Inflammatory macrophage treated with lipopolysaccharide for 1 hour (primary cell): ENCODE measurements at regions not wholly inside any gene's neighbourhood (a gene's known extent, or its start where the extent isn't known, plus 50 kb on each side); places are given as distances from the start of the nearest gene placed in this dataset.

Experiments used
- DNase-seq, 2 donors: peaks; one replicate each; pipeline ENCODE4 v3.0.0-alpha.2; 2020 to 2022

DNA sequence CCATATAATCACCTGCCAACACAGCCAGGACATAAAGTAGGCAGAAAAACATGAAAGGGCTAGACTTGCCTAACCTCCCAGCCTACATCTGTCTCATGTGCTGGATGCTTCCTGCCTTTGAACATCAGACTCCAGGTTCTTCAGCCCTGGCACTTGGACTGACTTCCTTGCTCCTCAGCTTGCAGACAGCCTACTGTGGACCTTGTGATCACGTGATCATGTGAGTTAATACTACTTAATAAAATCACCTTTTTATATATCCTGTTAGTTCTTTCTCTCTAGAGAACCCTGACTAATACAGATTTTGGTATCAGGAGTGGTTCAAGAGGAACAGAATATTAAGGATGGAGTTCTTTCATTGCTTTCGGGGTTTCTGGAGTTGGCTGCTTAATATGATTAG, 2867.6 kb downstream of the PCDH9 start:
- DNase-seq, result no peak

DNA sequence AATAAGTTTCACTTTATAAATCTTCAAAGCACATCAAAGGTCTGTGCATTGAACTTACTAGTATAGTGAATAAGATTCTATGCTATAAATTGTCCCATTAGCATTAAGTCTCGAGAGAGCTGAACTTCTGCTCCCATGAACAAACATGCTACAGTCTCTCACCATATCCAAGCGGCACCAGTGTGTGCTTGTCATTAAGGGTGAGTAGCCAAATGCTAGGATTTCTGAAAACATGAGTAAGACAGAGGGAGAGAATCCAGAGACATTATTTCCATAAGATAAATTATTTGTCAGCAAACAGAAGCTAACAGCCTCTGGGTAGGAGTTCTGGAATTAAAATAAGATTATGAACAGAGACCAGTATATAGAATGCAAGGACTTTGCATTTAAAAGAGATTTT, 2882.5 kb downstream of the PCDH9 start:
- DNase-seq, result no peak

DNA sequence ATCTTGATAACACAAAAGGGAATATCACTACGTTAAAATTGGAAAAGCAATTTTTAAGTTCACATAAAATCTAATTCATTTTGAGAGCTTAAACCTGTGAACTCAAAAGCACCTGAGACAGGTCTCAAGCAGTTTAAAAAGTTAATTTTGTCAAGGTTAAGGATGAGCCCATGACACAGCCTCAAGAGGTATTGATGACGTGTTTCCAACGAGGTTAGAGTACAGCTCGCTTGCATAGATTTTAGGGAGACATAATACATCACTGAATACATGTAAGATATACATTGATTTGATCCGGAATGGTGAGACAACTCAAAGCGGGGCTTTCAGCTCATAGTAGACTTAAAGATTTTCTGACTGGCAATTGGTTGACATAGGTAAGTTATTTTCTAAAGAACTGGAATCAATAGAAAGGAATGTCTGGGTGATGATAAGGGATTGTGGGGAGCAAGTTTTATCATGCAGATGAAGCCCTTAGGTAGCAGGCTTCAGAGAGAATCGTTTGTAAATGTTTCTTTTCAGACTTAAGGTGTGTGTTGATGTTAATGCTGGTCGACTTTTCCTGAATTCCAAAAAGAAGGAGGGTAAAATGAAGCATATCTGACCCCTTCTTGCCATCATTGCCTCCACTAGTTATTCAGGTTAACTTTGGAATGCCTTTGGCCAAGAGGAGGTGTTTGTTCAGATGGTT, 2890.6 kb downstream of the PCDH9 start:
- DNase-seq, result no peak

DNA sequence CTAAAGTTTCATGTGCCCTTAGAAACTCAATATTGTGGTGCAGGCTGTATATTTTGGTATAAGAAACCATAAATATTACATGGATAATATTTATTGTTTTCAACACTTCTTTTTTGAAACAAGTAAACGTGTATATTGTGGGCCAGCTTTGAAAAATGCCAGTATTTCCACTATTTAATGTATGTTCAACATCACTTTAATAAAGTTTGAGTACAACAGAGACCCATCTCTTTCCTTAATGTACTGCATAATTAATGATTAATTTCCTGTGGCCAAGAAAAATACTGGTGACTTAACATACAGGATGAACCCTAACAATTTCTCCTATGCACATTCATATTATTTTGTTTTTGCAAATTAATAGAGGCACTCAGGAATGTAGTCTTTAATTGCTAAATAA, 2891.5 kb downstream of the PCDH9 start:
- no peak for DNase-seq

DNA sequence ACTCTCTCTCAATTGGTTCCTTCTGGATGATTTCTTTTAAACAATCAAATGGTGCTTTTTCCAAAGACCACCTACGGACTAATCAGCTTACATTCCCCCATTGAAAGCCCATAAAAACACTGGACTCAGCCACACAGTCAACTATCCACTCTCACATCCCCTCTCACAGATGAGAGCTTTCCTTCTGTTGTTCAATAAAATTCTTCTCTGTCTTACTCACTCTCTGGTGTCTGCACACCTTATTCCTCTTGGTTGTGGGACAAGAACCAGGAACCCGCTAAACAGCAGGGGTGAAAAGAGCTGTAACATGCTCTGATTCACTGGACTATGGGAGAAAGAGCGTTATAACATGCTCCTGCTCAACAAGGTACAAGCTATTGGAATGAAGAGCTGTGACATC, 2896.2 kb downstream of the PCDH9 start:
- no peak for DNase-seq

DNA sequence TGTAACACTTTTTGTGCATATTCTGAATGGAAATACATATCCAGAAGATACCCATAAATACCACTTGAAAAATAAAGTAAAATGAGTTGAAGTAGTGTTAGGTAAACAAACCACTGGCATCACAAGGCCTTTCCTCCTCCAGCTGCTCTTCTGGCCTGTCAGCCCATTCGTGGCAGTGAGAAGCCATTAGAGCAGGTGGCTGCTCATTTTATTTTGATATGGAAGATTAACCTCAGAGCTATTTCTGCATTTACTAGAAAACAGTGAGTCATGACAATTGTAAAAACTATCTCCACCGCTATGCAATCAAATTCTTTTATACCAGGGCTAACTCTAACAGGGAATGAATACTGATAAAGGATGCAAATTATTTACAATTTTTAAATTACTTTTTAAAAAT, 2898.1 kb downstream of the PCDH9 start:
- no peak for DNase-seq

DNA sequence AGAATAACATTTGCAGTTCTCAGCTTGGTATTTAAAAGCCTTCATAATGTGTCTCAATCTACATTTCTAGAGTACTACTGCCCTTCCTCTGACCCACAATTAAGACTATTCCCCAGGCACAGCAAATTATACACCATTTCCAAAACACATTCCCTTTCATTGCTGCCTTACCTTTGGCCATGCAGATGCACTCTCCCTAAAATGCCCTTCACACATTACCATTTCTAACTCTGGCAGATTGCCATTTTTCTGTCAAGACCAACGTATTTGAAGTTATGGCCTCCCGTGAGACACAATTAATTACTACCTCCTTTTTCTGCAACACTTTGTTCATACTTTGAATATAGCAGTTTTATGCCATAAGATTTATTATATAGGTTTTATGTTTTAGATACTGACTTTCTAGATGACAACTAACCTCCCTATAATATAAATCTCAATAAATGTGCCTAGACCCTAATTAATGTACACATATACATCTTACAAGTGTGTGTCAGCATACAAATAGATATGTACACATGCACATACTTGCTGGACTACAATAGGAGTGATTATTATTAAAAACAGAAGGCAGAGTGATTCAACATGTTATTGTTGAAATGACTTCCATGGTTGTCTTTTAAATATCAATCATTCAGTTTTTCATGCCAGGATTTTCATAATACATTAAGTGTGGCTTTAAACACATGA, 2902.5 kb downstream of the PCDH9 start:
- DNase-seq, result no peak

DNA sequence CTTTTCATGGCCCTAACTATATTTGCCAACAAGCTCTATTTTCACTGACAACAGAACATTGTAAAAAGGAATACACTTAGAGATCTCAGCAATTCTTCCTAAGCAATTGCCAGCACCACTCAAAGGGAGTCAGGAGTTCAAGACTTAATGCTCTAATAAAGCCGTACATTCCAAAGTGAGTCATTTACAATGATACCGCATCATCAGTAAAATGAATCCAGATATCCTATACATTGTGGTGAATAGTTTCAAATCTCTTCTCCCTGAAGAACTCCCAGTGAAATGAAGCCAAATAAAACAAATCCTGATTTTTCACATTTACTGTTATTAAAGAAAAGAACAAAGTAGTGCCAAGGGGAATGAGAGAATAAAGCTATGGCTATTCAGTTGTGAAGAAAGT, 2898.7 kb upstream of the PCDH20 start:
- no peak for DNase-seq

DNA sequence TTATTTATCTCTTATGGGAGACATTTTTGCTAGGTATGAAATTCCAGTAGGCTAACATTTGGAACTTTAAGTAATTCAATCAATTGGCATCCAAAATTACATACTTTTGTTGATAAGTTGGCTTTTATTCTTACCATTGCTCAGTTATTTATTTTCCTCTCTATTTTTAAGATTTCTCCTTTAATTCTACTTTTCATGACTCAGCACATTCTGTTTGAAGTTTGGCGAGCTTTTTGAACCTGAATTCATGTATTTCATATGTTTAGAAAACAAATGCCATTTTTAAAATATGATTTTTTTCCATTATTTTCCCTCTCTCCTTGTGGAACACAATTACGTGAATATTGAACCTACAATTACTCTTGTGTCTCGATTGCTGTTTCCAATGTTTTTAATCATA, 2896.3 kb upstream of the PCDH20 start:
- no peak for DNase-seq

DNA sequence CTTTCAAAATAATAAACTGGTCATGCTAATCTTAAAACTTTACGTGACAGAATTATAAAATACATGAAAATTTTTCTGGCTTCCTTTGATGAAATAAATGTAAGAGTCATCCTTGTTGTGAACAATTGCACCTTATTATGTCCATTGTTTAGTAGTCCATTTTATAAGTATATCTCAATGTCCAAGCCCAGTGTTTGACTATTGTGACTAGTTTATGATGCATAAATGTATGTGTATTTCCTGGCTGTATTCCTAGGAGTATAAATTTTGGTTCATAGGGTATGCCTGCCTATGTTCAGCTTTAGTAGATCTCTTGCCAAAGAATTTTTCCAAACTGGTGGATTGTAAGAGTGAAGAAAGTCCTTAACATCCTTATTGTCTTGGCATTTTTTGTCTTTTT, 2895.5 kb upstream of the PCDH20 start:
- no peak for DNase-seq

DNA sequence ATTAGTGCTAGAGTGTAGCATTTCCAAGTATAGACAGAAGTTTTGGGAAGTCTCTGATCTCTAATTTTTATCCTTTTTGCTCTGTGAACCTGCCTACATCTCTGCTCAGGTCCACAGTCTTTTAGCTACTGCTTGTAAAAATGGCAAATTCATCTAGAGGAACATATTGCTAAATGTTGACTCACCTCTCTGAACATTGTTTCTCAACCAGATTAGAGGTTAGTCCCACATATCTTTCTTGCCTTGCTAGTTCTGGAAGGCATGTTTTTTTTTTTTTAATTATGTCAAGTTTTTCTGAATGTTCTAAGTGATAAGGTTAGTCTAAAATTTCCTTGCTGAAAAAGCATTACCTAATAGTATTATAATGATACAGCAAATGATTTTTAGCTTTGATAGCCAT, 2889.6 kb upstream of the PCDH20 start:
- DNase-seq, result no peak

DNA sequence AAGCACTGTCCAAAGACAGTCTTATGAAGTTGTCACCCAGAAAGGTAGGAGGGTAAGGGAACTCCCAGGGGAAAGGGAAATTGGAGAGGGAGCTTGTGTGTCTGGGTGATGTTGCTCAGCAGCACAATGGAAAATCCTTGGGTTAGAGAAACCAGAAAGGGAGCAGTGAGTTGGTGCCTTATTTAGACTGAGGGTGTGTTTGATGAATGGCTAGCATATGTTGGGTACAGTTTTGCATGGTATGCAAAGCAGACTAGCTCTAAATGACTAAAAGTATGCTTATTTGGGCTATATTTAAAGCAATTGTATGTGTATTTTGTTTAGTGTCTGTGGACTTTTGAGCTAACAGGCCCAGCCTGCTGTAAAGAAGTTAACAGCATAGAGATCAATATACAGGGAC, 2884.6 kb upstream of the PCDH20 start:
- no peak for DNase-seq

DNA sequence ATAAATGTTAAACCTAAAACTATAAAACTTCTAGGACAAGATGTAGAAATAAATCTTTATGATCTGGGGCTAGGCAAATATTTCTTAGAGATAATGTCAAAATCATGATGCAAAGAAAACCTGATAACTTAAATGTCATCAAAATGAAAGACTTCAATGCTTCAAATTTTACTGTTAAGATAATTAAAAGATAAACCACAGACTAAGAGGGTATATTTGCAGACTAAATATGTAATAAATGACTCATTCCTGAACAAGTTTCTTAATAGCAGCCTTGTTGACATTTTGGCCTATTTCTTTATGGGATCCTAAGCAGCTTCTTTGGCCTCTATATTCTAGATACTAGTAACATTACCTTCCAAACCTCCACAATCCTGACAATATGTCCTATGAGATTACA, 2878.3 kb upstream of the PCDH20 start:
- no peak for DNase-seq

DNA sequence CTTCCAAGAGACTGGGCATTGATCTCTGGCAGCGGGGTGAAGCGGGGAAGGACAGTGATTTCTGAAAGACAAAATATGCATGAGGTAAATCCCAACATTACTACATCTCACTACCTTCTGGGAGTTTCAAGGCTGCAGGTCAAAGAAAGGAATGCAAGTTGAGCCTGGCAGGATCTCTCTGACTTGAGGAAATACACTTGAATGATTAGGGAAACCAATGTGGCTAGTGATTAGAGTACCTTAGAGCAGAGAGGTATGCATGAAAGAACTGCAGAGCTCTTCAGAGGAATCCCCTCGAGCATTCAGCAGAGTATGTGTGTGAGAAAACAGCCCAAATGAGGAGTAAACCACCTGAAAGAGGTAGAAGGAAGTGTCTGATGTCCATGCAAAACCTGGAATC, 2874.1 kb upstream of the PCDH20 start:
- DNase-seq, result no peak

DNA sequence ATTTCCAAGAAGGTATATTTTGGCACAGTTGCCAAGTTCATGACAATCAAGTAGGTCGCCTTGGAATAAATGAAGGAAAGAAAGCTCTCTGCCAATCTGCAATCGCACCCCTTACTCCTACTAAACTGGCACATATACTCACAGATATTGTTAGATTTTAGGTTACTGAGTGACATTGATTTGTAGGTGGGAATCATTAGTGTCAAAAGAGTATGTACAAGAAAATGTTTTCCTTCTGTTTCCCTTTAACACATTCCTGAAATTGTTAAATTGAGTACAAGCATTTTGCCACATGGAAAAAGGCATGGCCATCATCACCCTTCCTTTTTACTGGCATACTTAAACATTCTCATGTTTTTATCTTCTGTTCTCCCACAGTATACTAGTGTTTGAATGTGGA, 2868.3 kb upstream of the PCDH20 start:
- no peak for DNase-seq

DNA sequence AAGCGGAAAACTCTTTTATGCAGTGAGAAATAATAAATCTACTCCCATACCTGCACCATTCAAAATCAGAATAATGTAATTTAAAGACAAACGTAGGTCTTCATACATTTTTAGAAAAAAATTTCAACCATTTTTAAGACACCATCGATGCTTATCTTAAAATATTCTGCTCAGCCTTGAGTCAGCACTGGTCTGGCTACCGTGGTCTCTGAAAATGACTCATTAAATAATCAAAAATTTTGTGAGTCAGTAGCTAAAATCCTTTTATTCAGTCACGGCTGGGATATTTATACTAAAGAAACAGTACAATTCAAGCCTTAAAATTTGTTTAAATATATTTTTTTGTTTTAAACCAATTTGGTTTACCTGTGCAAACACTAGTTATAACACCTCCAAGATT, 2862.8 kb upstream of the PCDH20 start:
- DNase-seq, result no peak

DNA sequence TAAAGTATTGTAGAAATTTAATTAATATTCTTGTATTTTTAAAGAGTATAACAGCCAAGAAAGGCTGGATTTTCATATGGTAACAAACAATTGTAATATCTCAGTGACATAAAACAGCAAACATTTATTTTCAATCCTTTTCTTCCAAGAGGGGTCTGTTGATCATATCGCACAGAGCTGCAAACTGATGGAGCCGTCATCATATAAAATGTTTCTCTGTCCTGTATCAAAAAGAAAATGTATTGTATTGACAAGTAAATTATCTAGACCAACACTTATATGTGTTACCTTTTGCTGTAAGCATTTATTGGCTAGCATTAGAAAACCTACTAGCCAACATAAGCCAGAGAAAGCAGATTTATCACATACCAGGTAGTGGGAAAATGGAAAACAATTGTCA, 2861.4 kb upstream of the PCDH20 start:
- no peak for DNase-seq

DNA sequence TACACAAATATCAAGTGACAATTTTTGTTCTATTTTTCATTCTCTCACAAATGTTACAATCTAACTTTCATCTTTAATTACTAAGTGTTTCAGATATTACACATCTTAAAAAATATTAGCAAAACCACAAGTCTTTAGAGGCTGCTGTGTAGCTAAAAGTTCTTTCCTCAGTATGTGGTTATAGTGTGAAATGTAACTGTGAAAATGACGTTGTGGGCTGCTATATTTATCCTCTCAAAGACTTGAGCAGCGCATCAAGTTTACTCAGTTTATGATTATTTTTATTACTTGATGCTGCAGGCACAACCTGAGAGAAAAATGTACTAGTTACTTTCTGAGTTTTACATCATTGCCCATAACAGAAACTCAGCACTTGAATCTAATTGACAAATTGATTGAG, 2860.6 kb upstream of the PCDH20 start:
- DNase-seq, result no peak

DNA sequence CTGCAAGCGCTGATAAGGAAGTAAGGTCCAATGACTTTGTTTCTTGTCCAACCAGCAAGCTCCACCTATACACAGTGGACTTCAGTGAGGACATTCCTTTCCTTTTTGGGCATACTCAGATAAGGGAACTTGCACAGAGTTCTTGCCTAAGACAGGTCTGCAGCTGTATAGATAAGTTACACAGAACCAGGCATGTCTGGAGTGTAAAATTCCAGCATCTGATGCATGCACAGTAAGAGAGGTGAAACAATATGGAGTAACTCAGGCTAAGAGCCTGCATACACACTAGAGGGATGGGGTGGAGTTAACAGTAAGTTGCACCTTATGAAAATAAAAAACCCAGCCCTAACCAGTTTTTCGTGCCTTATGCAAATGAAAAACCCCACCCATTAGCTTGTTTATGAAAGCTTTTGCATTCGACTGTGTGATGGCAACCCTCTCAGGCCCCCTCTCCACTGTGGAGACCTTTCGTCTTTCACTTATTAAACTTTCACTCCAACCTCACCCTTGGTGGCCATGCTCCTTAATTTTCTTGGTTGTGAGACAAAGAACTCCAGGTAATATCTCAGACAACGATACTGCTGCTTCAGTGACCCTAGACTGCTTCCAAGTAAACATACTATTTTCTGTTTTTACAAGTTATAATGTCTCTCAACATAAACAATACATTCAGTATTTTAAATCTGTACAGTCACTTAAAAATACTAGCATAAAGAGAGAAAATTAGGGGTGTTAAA, 2859.0 kb upstream of the PCDH20 start:
- no peak for DNase-seq

DNA sequence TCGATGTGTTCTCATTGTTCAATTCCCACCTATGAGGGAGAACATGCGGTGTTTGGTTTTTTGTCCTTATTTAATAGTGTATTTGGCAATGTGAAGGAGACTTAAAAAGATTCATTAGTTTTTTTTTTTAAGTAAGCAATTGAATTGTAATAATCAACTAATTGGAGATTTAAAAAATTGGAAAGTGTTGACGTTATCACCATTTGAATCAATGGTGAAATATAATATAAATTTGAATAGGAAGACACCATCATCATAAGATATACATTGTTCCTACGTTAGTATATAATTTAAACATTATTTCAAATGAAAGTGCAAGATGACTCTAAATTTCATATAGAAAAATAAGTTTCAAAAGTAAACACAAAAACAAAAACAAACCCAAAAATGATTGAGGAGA, 2858.1 kb upstream of the PCDH20 start:
- DNase-seq, result no peak

DNA sequence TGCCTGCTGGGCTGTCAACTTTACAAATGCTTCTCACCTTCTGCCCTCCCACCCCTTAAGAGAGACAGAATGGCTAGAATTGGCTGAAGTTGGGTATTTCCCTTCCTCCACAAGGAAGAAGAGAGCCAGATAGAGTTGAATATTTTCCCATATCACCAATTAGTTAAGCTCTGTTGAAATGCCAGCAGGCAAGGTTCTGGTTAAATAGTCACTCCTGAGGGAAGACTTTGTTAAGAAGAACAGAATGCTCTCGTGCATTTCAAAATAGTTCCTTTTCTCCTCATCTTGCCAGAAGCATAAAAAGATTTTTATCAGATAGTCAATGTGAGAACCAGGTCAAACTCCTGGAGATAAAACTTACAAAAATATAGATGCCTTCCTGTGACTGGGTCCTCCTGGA, 2857.0 kb upstream of the PCDH20 start:
- DNase-seq, result no peak

DNA sequence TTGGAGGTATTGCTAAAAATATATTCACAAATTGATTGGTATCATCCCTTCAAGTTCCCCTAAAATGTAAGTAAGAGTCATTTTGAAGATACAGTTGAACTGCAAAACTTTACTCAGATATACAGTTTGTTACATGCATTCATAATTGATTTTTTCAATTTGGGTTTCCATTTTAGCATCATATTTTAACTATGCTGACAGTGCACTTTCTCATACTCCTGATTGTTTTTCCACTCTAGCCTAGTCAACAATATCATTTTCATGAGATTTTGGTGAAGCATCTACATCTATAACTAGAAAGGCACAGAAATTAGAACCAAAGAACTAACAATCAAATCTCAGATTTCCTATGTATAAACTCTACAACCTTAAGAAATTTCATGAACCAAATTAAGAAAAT, 2850.4 kb upstream of the PCDH20 start:
- no peak for DNase-seq

DNA sequence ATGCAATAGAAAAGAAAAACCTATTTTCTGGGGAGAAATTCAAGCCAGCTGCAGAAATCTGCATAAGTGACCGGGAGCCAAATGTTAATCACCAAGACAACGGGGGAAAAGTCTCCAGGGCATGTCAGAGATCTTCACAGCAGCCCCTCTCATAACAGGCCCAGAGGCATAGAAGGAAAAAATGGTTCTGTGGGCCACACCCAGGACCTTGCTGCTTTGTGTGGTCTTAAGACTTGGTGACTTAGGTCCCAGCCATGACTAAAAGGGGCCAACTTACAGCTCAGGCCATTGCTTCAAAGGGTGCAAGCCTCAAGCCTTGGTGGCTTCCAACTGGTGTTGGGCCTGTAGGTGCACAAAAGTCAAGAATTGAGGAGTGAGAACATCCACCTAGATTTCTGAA, 2847.6 kb upstream of the PCDH20 start:
- no peak for DNase-seq

DNA sequence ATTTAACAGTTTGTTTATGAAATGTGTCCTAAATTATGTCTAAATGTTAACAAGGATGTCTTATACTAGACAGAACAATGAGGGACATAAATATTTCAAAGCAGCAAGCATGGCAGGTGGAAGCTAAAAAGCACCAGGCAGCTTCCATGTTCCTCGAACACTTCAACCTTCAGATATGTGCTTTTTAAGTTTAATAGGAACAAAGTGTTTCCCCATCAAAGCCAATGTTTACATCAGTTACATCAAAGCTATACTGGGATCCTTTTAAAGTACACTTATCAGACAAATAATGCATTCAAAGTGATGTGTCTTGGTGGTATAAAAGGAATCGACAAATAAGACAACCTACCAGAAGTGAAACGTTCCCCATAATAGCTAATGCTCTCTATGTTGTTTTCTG, 2841.1 kb upstream of the PCDH20 start:
- DNase-seq, result no peak
